ENCODE measurements at regions not wholly inside any gene's neighbourhood (a gene's known extent, or its start where the extent isn't known, plus 50 kb on each side); places are given as distances from the start of the nearest gene placed in this dataset.

GRCh38 chr2:21892140-21892539, 768.4 kb downstream of the TDRD15 start:
- TF ChIP-seq, protein P1, sequence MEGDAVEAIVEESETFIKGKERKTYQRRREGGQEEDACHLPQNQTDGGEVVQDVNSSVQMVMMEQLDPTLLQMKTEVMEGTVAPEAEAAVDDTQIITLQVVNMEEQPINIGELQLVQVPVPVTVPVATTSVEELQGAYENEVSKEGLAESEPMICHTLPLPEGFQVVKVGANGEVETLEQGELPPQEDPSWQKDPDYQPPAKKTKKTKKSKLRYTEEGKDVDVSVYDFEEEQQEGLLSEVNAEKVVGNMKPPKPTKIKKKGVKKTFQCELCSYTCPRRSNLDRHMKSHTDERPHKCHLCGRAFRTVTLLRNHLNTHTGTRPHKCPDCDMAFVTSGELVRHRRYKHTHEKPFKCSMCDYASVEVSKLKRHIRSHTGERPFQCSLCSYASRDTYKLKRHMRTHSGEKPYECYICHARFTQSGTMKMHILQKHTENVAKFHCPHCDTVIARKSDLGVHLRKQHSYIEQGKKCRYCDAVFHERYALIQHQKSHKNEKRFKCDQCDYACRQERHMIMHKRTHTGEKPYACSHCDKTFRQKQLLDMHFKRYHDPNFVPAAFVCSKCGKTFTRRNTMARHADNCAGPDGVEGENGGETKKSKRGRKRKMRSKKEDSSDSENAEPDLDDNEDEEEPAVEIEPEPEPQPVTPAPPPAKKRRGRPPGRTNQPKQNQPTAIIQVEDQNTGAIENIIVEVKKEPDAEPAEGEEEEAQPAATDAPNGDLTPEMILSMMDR (conservative IDR thresholded peaks at IDR 0.05): no peak
- no peak for TF ChIP-seq ZFX (IDR thresholded peaks at IDR 0.05)

Measured in C4-2B (cell line).